NCI-H2081 treated with DMSO at 0.1 percent for 48 hours (cell line): ENCODE measurements at regions not wholly inside any gene's neighbourhood (a gene's known extent, or its start where the extent isn't known, plus 50 kb on each side); places are given as distances from the start of the nearest gene placed in this dataset.

Experiments used
- DNase-seq: peaks from one replicate; lab custom pipeline; 2025; lab: John Stamatoyannopoulos, UW

DNA sequence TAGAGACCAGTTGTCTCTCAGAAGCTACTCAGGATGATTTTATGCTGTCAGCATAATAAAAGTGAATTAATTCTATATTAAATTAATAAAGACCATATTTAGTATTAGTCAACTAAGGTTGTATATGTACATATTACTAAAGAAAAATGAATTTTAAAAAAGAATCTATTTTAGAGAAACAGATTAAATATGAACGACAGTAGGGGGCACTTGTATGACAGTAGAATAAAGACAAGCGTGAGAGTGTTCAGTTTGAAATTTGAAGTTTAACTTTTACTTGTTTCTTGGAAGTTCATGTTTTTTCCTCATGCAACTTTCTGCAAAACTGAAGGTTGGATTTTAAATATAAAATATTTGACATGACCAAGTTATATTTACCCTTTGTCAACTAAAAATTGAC lies 67.9 kb upstream of the MACF1 start:
- no peak for DNase-seq

DNA sequence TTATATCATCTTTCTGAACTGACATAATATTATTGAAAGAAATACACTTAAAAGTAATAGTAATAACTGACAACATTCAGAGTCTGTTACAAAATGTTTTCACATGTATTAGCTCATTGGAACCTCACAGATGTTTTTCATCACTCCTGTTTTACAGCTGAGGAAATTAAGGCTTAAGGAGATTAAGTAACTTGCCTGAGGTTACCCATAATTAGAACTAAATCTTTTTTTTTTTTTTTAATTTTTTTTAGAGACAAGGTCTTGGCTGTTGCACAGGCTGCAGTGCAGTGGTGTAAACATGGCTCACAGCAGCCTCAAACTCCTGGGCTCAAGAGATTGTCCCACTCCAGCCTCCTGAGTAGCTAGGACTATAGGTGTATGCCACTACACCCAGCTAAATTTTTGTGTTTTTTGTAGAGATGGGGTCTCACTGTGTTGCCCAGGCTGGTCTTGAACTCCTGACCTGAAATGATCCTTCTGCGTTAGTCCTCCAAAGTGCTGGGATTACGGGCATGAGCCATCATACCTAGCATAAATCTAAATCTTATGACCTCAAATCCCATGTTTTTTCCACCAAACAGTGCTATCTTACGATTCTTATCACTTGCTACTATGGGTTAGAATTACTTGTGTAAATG lies 64.7 kb upstream of the MACF1 start:
- DNase-seq = no peak

DNA sequence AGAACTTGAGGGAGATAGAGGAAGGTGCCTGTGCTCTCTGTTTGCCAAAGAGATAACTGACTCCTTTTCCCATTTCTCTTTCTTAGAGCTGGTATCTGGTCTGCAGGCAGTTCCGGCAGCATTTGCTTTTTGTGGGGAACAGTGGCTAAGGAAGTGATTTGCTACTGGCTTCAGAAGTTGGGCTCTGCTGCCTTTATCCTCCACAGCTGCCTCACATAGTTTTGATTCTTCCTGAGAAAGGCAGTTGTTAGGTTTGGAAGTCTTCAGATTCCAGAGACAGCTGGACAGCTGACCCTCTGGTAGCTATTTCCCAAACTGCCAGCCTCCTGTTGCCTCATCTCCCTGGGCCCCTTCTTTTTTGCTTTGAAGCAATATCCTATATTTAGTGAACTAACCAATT lies 62.6 kb upstream of the MACF1 start:
- DNase-seq = no peak

DNA sequence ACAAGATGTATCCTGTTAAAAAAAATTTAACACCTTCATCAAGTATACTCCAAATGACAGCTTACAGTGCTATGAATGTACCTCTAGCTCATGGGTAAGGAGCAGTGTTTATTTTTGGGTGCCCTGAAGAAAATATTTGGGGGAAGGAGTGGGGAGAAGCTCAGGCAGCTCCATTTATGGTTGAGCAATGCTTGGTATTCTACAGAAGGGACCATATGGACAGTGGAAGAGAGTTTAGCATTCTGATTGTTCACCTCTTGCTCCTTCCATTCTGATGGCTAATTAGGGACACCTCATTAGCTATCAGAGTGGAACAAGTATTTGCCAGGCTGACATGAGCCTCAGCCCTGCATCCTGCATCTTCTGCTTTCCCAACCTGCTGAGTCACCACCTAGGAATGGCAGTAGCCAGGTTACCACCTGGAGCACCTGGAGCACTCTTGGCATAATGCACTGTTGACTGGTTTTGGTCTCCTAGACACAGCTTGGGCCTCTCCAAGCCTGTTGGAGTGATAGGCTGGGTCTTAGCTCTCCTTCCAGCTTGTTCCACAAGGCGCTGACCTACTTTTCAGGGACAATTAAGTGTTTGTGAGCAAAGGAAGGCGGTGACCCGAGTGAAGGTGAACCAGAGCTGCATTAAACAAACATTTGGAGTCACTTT lies 62.0 kb upstream of the MACF1 start:
- no peak for DNase-seq

DNA sequence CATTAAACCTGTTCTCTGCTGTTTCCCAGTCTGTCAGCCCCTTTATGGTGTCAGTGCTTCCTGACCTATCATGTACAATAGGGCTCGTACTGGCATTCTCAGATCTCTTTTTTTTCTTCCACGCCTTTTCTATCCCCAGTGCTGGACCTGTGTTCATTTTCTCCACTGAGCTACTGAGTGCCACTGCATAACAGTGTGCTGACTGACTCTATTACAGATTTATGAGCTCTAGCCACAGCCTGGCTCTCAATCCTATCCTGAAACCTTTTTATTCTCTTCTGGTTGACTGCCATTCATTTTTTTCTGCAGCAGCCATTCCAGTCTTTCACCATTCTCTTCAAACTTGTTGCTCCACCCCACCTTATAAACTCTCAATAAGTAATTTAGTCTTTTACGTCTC lies 59.6 kb upstream of the MACF1 start:
- DNase-seq = no peak

DNA sequence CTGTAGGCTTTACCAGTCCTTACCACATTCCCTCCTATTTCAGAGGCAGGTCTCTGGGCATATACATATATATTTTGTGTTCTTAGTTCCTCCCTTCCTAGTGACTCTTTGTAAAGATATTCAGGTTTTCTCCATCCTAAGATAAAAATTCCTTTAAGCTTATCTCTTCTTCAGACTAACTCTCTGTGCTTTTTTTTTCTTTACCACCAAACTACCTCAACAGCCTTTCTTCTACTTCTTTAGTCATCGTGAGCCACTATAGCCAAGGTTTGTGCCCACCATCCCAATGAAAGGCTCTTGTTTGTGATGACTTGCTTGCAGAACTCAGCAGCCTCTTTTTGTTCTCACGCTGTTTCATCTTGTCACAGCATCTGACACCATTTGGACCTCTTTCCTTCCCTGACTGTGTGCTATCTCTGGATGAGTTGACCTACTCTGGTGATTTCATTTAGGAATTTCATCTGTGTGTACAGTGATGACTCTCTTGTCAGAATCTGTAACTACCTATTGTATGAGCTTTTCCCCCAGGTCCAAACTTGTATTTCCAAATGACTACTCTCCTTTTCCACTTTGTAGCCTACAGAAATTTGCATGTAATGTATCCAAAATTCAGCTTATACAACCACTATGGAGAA lies 59.0 kb upstream of the MACF1 start:
- DNase-seq = no peak

DNA sequence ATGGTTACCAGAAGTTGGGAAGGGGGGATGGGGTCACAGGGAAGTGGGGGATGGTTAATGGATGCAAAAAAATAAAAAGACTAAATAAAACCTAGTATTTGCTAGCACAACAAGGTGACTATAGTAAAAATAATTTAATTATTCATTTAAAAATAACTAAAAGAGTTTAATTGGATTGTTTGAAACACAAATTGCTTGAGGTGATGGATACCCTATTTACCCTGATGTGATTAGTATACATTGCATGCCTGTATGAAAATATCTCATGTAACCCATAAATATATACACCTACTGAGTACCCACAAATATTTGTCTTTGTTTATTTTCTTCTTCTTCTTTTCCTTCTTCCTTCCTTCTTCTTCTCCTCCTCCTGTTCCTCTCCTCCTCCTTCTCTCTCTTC lies 57.8 kb upstream of the MACF1 start:
- no peak for DNase-seq

DNA sequence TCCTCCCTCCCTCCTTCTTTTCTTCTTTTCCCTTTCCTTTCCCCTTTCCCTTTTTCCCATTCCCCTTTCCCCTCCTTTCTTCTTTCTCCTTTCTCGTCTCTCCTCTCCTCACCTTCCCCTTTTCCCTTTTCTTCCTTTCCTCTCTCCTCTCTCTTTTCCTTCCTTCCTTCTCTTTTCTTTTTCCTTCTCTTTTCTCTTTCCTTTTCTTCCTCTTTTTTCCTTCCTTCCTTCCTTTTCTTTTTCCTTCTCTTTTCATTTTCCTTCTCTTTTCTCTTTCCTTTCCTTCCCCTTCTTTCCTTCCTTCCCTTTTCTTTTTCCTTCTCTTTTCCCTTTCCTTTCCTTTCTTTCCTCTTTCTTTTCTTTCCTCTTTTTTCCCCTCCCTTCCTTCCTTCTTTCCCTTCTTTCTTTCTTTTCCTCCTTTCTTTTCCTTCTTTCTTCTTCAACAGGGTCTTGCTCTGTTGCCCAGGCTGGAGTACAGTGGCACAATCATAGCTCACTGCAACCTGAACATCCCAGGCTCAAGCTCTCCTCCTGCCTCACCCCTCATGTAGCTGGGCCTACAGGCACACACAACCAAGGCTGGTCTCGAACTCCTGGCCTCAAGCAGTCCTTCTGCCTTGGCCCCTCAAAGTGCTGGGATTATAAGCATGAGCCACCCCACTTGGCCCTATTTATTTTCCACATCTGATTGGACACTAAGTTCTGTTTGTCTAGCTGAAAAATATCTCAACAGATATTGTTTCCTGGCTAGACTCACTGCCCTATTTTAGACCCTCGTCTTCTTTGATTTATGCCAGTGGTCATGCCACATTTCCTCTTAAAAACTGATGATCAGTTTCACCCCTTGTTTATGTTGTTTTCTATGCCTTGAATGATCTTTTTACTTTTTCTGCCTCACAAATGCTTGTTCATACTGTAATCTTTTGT lies 57.1 kb upstream of the MACF1 start:
- no peak for DNase-seq

DNA sequence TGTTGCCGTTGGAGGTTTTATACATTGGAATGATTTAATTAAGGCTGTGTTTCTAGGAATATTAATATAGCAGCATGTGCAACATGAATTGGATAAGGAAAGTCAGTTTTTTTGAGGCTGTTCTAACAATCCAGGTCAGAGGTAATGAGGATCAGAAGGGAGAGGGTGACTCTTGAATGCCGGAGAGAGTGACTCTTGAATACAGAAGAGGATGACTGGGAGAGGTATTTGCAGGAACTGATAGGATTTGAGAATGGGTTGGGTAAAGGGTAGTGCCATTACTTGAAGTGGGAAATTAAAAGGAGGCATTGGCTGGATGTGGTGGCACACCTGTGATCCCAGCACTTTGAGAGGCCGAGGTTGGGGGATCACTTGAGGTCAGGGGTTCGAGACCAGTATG lies 55.6 kb upstream of the MACF1 start:
- no peak for DNase-seq

DNA sequence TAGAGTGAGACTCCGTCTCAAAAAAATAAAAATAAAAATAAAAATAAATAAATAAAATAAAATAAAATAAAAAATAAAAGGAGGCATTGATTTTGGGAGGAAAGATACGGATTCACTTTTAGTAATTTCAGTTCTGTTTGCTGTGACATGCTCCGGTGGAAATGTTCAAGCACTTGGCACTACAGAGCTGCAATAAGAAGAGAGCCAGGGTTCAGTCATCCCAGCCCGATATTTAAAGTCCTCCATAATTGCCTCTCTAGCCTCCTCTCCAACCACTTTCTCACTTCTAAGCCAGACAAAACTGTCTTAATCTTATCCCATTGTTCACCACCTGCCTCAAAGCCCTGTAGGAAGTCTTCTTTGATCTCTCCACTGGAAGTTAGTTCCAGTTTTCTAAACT lies 55.0 kb upstream of the MACF1 start:
- DNase-seq = no peak

DNA sequence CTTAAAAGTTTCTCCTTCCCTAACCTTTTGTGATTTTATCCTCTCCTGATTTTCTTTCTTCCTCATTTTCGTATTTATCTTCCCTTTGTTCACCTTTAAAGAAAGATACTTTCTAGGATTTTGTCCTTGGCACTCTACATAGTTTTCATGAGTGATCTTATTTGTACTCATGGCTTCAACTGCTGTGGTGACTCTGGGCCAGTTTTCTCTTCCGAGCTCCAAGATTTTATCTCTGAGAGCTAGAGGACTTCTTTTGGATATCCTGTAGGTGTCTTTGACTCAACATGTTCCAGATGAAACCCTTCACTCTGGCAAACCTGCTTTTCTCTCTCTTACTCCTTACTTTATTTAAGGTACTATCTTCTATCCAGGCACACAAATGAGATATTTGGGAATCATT lies 53.7 kb upstream of the MACF1 start:
- DNase-seq = no peak

DNA sequence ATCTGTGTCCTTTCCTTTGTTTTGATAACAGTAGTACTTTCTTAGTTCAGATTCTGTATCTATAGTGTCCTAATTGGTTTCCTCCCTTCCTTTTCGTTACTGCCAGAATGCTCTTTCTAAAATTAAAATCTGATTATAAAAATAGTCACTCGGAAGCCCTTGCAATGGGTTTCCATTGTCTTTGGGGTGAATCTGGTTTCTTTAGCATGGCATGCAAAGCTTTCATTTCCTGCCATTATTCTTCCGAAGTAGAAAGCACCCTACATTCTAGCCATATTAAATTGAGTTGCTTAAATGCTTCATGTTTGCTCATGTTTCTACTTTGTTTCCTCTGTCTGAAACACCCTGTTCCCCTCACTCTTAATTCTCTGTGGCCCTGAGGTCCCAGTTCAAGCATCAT lies 53.2 kb upstream of the MACF1 start:
- no peak for DNase-seq

DNA sequence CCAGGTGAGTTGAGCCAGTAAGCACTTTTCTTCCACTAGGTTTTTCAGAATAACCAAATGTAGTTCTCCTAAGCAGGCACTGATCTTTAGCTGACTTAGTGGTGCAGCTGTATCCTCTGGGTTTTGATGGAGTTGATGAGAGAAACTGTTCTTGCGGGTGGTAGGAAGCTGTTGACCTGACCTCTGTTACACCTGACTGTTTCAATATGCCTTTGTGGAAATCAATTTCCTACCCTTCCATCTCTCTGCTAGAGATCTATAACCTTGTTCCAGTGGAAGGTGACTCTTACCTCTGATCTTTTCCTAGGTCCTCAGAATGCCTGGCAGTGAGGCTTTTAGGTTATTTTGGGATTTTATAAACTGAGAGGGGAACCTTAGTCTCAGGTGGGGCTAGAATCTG lies 51.6 kb upstream of the MACF1 start:
- DNase-seq = no peak

DNA sequence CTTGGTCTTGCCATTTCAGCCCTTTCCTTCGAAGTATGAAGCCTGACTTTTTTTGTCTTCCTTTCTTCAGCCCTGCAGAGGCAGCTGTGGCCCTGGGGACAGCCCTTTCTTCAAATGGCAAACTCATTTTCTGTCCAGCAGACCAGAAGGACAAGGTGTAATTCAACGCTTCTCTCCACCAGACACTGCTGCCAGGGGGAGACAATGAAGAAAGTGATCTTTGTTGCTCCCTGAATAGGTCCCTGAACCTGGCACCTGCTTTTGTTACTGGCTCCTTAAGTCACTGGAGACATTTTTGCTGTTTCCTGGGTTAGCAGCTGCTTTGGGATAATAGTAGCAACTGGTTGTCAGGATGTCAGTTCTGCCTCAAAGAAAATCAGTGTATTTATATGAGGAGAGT lies 50.8 kb upstream of the MACF1 start:
- DNase-seq = no peak

DNA sequence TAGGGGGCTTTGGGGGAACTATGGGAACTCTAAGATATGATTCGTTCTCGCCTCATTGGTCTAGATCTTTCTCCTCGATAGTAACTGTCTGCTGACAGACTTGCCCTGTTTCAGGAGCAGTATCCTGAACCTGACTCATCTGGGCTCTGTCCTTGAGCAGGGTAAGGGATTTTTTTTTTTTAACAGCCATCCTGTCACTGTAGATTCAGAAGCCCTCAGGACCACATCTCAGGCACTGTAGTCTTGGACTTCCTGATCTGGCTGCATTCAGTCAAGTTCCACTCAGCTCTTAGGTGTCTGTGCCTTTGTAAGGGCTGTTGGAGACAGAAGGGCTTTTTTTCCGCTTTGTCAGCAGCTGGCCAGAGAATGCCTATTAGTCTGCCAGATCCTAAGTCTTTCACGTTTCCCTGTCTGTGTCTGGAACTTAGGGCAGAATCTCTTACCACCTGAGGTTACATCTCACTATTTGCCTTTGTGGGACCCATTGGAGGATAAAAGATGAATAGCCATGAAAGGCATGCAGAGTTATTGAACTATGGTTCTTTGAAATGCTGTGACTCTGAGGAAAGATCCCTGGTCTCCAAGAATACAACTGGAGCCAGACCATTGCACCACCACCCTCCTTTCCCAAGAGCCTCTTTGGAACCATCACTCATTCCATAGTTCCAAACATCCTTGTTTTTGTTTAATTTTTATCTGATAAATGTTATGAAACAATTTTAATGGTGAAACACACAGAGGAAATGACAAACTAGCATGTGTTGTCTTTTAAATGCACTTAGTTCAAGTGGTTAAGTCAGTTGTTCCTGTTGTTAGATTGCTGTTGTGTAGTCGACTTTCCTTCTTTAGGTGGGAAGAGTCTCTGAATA lies 49.7 kb upstream of the MACF1 start:
- DNase-seq = no peak
